H1 (cell line): ENCODE measurements at regions not wholly inside any gene's neighbourhood (a gene's known extent, or its start where the extent isn't known, plus 50 kb on each side); places are given as distances from the start of the nearest gene placed in this dataset.

ENCODE experiments used
- CTCF ChIA-PET: fragments of 300-600 bp; sonication (Branson Sonifier 250); formaldehyde crosslinking; loops from one replicate; lab custom pipeline; 2021; ENCODE audit not compliant: partially characterized antibody; lab: Charles Lee
- POLR2A ChIA-PET: fragments of 300-600 bp; sonication (Branson Sonifier 250); formaldehyde crosslinking; loops from one replicate; lab custom pipeline; 2021; ENCODE audit warnings: inconsistent platforms; ENCODE audit not compliant: partially characterized antibody; lab: Charles Lee
- DNase-seq, 2 experiments: peaks; one replicate each; pipeline versions ENCODE4 v3.0.0 to v3.0.0-alpha.2; 2010 to 2022; ENCODE audit warnings: low spot score in 2 of 2, low read depth in 1 of 2, mixed read lengths in 1 of 2
- FAIRE-seq: peaks from 2 replicates; lab custom pipeline; 2011; peaks lifted over from hg19 to GRCh38; lab: Jason Lieb, UNC
- H2AFZ ChIP-seq: 2 replicates; pipeline ENCODE4 v1.8.1; 2012; ENCODE audit warnings: low read length, inconsistent platforms
- H2AK5ac ChIP-seq: 2 replicates; pipeline ENCODE4 v1.6.1; 2013; ENCODE audit warnings: low read depth, low read length
- H2BK120ac ChIP-seq: replicated peaks from 2 replicates; pipeline ENCODE3; 2013; ENCODE audit warnings: low read depth, low read length, inconsistent platforms
- H2BK12ac ChIP-seq: 2 replicates; pipeline ENCODE4 v1.6.1; 2013; ENCODE audit warnings: low read depth, low read length
- H2BK15ac ChIP-seq: 2 replicates; pipeline ENCODE4 v1.6.1; 2013; ENCODE audit warnings: low read length
- H2BK20ac ChIP-seq: 2 replicates; pipeline ENCODE4 v1.6.1; 2013; ENCODE audit warnings: low read length
- H2BK5ac ChIP-seq: 2 replicates; pipeline ENCODE4 v1.6.1; 2013; ENCODE audit warnings: low read depth, low read length
- H3K14ac ChIP-seq: 2 replicates; pipeline ENCODE4 v1.6.1; 2013; ENCODE audit warnings: inconsistent platforms; ENCODE audit not compliant: insufficient read length
- H3K18ac ChIP-seq: 2 replicates; pipeline ENCODE4 v1.6.1; 2013; ENCODE audit warnings: low read length; ENCODE audit errors: extremely low read depth
- H3K23ac ChIP-seq: 2 replicates; pipeline ENCODE4 v1.6.1; 2013; ENCODE audit warnings: inconsistent platforms; ENCODE audit not compliant: insufficient read length
- H3K23me2 ChIP-seq: 2 replicates; pipeline ENCODE4 v1.6.1; 2013; ENCODE audit warnings: low read depth, low read length
- H3K27ac ChIP-seq: 2 replicates; pipeline ENCODE4 v1.6.1; 2011; ENCODE audit warnings: low read depth, low read length, inconsistent platforms
- H3K27me3 ChIP-seq, 4 experiments: replicated peaks in 1 of 4; 1 replicate in 1 of 4; 2 replicates in 3 of 4; pipeline versions ENCODE4 v1.6.1 to v1.8.1; 2011 to 2013; ENCODE audit warnings: low read length in 3 of 4, mild to moderate bottlenecking in 3 of 4, inconsistent platforms in 2 of 4, mixed read lengths in 2 of 4, moderate library complexity in 1 of 4; ENCODE audit not compliant: control insufficient read depth in 3 of 4, insufficient read depth in 3 of 4; ENCODE audit errors: extremely low read depth in 1 of 4
- H3K36me3 ChIP-seq, 4 experiments: 2 replicates each; pipeline versions ENCODE4 v1.6.1 to v1.8.1; 2011 to 2013; ENCODE audit warnings: mild to moderate bottlenecking in 4 of 4, low read length in 3 of 4, moderate library complexity in 2 of 4, control low read depth in 1 of 4, inconsistent platforms in 1 of 4; ENCODE audit not compliant: insufficient read depth in 4 of 4, control insufficient read depth in 2 of 4
- H3K4ac ChIP-seq: replicated peaks from 2 replicates; pipeline ENCODE3; 2013; ENCODE audit warnings: low read length, low read depth, mixed read lengths, inconsistent platforms; ENCODE audit not compliant: insufficient read length
- H3K4me1 ChIP-seq, 4 experiments: replicated peaks in 1 of 4; 1 replicate in 1 of 4; 2 replicates in 3 of 4; pipeline versions ENCODE4 v1.6.1 to v1.8.1; 2011 to 2013; ENCODE audit warnings: low read length in 3 of 4, inconsistent platforms in 2 of 4, mixed read lengths in 1 of 4; ENCODE audit not compliant: insufficient read depth in 4 of 4, control insufficient read depth in 3 of 4
- H3K4me2 ChIP-seq, 2 experiments: 2 replicates each; pipeline versions ENCODE4 v1.6.1 to v1.8.1; 2011 to 2013; ENCODE audit warnings: low read depth in 2 of 2, low read length in 2 of 2, control low read depth in 1 of 2, inconsistent platforms in 1 of 2, mild to moderate bottlenecking in 1 of 2; ENCODE audit not compliant: insufficient read depth in 1 of 2
- H3K4me3 ChIP-seq, 4 experiments: fragments of 200-600, 300-600 bp in 1 of 4; sonication (generic), shearing (Covaris generic), sonication (Bioruptor Twin) in 1 of 4; 2 replicates each; pipeline versions ENCODE4 v1.5.1 to v1.8.1; 2011 to 2016; ENCODE audit warnings: low read length in 4 of 4, low read depth in 3 of 4, control low read depth in 2 of 4, inconsistent platforms in 2 of 4, mild to moderate bottlenecking in 2 of 4, mixed read lengths in 1 of 4, moderate library complexity in 1 of 4; ENCODE audit not compliant: insufficient read depth in 2 of 4; ENCODE audit errors: extremely low read depth in 1 of 4
- H3K56ac ChIP-seq: replicated peaks from 2 replicates; pipeline ENCODE3; 2013; ENCODE audit warnings: low read depth, mild to moderate bottlenecking, mixed read lengths, low read length, inconsistent platforms; ENCODE audit not compliant: insufficient read length
- H3K79me1 ChIP-seq: 2 replicates; pipeline ENCODE4 v1.6.1; 2013; ENCODE audit warnings: low read depth, low read length, control low read depth
- H3K79me2 ChIP-seq, 2 experiments: 2 replicates each; pipeline versions ENCODE4 v1.6.1 to v1.8.1; 2012 to 2013; ENCODE audit warnings: low read length in 2 of 2, mild to moderate bottlenecking in 2 of 2, inconsistent platforms in 1 of 2; ENCODE audit not compliant: insufficient read depth in 2 of 2, control insufficient read depth in 1 of 2
- H3K9ac ChIP-seq, 4 experiments: replicated peaks in 1 of 4; 1 replicate in 1 of 4; 2 replicates in 3 of 4; pipeline versions ENCODE4 v1.6.1 to v1.8.1; 2011 to 2013; ENCODE audit warnings: low read depth in 3 of 4, low read length in 3 of 4, control low read depth in 2 of 4, mild to moderate bottlenecking in 2 of 4, moderate library complexity in 2 of 4, inconsistent platforms in 1 of 4; ENCODE audit errors: extremely low read depth in 1 of 4
- H3K9me3 ChIP-seq, 2 experiments: 2 replicates each; pipeline versions ENCODE4 v1.6.1 to v1.8.1; 2012 to 2013; ENCODE audit warnings: mild to moderate bottlenecking in 2 of 2, moderate library complexity in 2 of 2, control low read depth in 1 of 2, inconsistent platforms in 1 of 2, low read depth in 1 of 2, low read length in 1 of 2, mixed read lengths in 1 of 2; ENCODE audit not compliant: insufficient read depth in 2 of 2
- H4K20me1 ChIP-seq, 2 experiments: replicated peaks in 1 of 2; 2 replicates each; pipeline versions ENCODE3 to v1.8.1; 2011 to 2013; ENCODE audit warnings: inconsistent platforms in 2 of 2, low read length in 2 of 2, mild to moderate bottlenecking in 1 of 2; ENCODE audit not compliant: insufficient read depth in 2 of 2, control insufficient read depth in 1 of 2
- H4K5ac ChIP-seq: 2 replicates; pipeline ENCODE4 v1.6.1; 2013; ENCODE audit warnings: low read length, low read depth, mixed read lengths, inconsistent platforms; ENCODE audit not compliant: insufficient read length
- H4K8ac ChIP-seq: 2 replicates; pipeline ENCODE4 v1.8.0; 2013; ENCODE audit warnings: mild to moderate bottlenecking, moderate library complexity, low read length, inconsistent platforms; ENCODE audit not compliant: insufficient read depth; ENCODE audit errors: extremely low read depth
- H4K91ac ChIP-seq: replicated peaks from 2 replicates; pipeline ENCODE3; 2013; ENCODE audit warnings: low read length, mixed read lengths, inconsistent platforms; ENCODE audit not compliant: insufficient read length
- ASH2L ChIP-seq: fragments of 200-600, 300-600 bp; sonication (generic); IDR thresholded peaks from one replicate; pipeline ENCODE4 v1.7.1; 2017; ENCODE audit warnings: low read length
- CBX5 ChIP-seq: fragments of 300-800, 300-1000 bp; sonication (generic); IDR thresholded peaks from 2 replicates; pipeline ENCODE4 v1.7.1; 2016; ENCODE audit warnings: antibody characterized with exemption, low read length, low read depth
- CREB1 ChIP-seq: IDR thresholded peaks from 2 replicates; pipeline ENCODE4 v1.6.1; 2012; ENCODE audit warnings: inconsistent platforms
- CTCF ChIP-seq, 3 experiments: IDR thresholded peaks; 1 replicate in 2 of 3; 2 replicates in 1 of 3; pipeline versions ENCODE4 v1.5.1 to v1.6.1; 2011; ENCODE audit warnings: low read length in 3 of 3, mild to moderate bottlenecking in 3 of 3, inconsistent platforms in 2 of 3, low read depth in 1 of 3, moderate library complexity in 1 of 3; ENCODE audit not compliant: insufficient read depth in 1 of 3; ENCODE audit errors: control extremely low read depth in 1 of 3
- GABPA ChIP-seq: IDR thresholded peaks from 2 replicates; pipeline ENCODE4 v1.6.1; 2011; ENCODE audit warnings: mild to moderate bottlenecking, low read length, moderate library complexity, borderline replicate concordance; ENCODE audit not compliant: insufficient read depth
- GTF2F1 ChIP-seq: IDR thresholded peaks from 2 replicates; pipeline ENCODE4 v1.6.1; 2012; ENCODE audit warnings: low read depth, low read length, improper control_type of control experiment, borderline replicate concordance
- JUN ChIP-seq: IDR thresholded peaks from 2 replicates; pipeline ENCODE4 v1.6.1; 2011; ENCODE audit warnings: low read depth, mild to moderate bottlenecking, improper control_type of control experiment, low read length
- KDM5A ChIP-seq: fragments of 200-600 bp; IDR thresholded peaks from 2 replicates; pipeline ENCODE4 v1.7.1; 2012; ENCODE audit warnings: mild to moderate bottlenecking, low read length, inconsistent platforms, mixed read lengths
- RAD21 ChIP-seq, 2 experiments: IDR thresholded peaks in 1 of 2; conservative IDR thresholded peaks in 1 of 2; 2 replicates each; pipeline ENCODE4 v1.6.1; 2011; ENCODE audit warnings: low read depth in 2 of 2, low read length in 2 of 2, improper control_type of control experiment in 1 of 2, inconsistent platforms in 1 of 2, mild to moderate bottlenecking in 1 of 2, moderate library complexity in 1 of 2
- RBBP5 ChIP-seq: IDR thresholded peaks from 2 replicates; pipeline ENCODE4 v1.7.1; 2012; ENCODE audit warnings: low read depth, mild to moderate bottlenecking, inconsistent platforms, low read length, moderate library complexity, borderline replicate concordance
- SP4 ChIP-seq: IDR thresholded peaks from 2 replicates; pipeline ENCODE4 v1.6.1; 2012; ENCODE audit warnings: low read length, inconsistent platforms
- TAF1 ChIP-seq: IDR thresholded peaks from 2 replicates; pipeline ENCODE4 v1.6.1; 2011; ENCODE audit warnings: mild to moderate bottlenecking, low read depth, low read length
- ZNF274 ChIP-seq: IDR thresholded peaks from 2 replicates; pipeline ENCODE4 v1.7.0; 2012; ENCODE audit warnings: low read length, borderline replicate concordance; ENCODE audit errors: extremely low read depth
- WGBS, 2 experiments: shearing (Covaris generic) in 1 of 2; methylation state at CpG; one replicate each; pipeline versions ENCODE4 v1.1.6 to v1.1.7; 2013 to 2015; ENCODE audit warnings: low lambda C conversion rate in 2 of 2, mixed read lengths in 2 of 2, inconsistent platforms in 1 of 2, low coverage in 1 of 2, missing lambda C conversion rate in 1 of 2; ENCODE audit not compliant: insufficient replicate concordance in 2 of 2, insufficient coverage in 1 of 2, insufficient read length in 1 of 2; ENCODE audit errors: extremely low coverage in 1 of 2, missing lambda C conversion rate in 1 of 2; 5-methylcytosine and 5-hydroxymethylcytosine counted together

GRCh38 chr13:40176242-40176641 is 490.2 kb downstream of the FOXO1 start:
- no peak overlapping the region for H3K14ac ChIP-seq
- TF ChIP-seq RAD21 (IDR thresholded peaks at IDR 0.05 in 1 of 2, conservative IDR thresholded peaks at IDR 0.05 in 1 of 2; ENCODE audit: low read depth in 2 of 2, low read length in 2 of 2) = no peak
- no peak for TF ChIP-seq CBX5
- no peak for TF ChIP-seq TAF1
- TF ChIP-seq ASH2L = no peak
- TF ChIP-seq JUN = no peak
- TF ChIP-seq GTF2F1 = no peak
- no peak for TF ChIP-seq ZNF274
- TF ChIP-seq SP4 = no peak
- TF ChIP-seq CREB1 = no peak
- TF ChIP-seq CTCF (IDR thresholded peaks at IDR 0.05; ENCODE audit: control extremely low read depth in 1 of 3, insufficient read depth in 1 of 3, low read depth in 1 of 3, low read length in 3 of 3) = no peak
- no peak for TF ChIP-seq RBBP5
- TF ChIP-seq KDM5A = no peak
- no peak for TF ChIP-seq GABPA

More at GRCh38 chr13:40176242-40176641, 490.2 kb downstream of the FOXO1 start:
- Histone ChIP-seq H3K4me3 (no peak overlapping the region), H3K23ac (no peak overlapping the region), H4K20me1 (no peaks in the 10 kb centered on the region), H3K27me3 (peaks cover 0 to 23% (median 10%) of the 10 kb centered on the region in 4 experiments; a peak in 4 of 7 replicates), H4K91ac (no peak overlapping the region), H4K8ac (no peak overlapping the region), H3K4ac (no peak overlapping the region), H3K79me1 (no peaks in the 10 kb centered on the region), H2AFZ (no peak overlapping the region), H3K9ac (no peak overlapping the region), H2BK15ac (no peak overlapping the region), H2BK120ac (no peak overlapping the region), H2AK5ac (no peak overlapping the region), H4K5ac (no peak overlapping the region), H3K18ac (no peak overlapping the region), H3K36me3 (no peaks in the 10 kb centered on the region), H2BK12ac (no peak overlapping the region), H3K27ac (no peak overlapping the region), H3K4me1 (peaks cover 0 to 2% (median under 1%) of the 10 kb centered on the region in 4 experiments; a peak in 1 of 7 replicates), H3K9me3 (no peaks in the 10 kb centered on the region), H3K23me2 (no peaks in the 10 kb centered on the region; the same call in 1 of the 2 replicates), H3K4me2 (no peak overlapping the region), H3K56ac (no peak overlapping the region), H3K79me2 (no peaks in the 10 kb centered on the region), H2BK20ac (no peak overlapping the region), H2BK5ac (no peak overlapping the region)
- ChIA-PET CTCF (no interaction called here), POLR2A (no interaction called here)
- 89% methylated on average over 7 of the region's 7 CpGs; no CpG with 5 or more reads in 1 of the 2 experiments for WGBS, 2 experiments
- DNase-seq = no peak
- FAIRE-seq = no peak
